ENCODE measurements at regions not wholly inside any gene's neighbourhood (a gene's known extent, or its start where the extent isn't known, plus 50 kb on each side); places are given as distances from the start of the nearest gene placed in this dataset.
"Not testable (repeated sequence)": the region's sequence is repeated elsewhere in the genome, so short reads cannot be mapped to it uniquely, and the experiment has no call there.

DNA sequence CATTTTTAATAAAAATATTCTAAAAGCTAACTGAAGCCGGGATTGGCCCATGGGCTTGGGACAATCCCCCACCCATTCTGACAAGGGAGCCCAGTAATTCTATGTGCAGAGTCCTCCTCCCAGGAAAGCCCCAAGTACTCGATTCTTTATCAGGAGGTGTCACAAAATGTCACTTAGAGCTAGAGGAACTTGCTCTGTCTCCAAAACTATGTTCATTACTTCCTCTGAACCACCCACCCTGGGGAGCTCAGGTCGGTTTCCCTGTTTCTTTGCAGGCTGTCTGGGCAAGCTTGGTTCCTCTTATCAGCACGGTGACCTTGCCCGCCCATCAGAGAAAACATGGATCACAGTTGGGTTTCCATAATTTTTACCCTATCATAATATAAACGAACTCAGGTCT lies 430.6 kb upstream of the ID2 start:
- WGBS, 5 donors = 65 to 78% (median 71%) methylated on average over 6 of the region's 6 CpGs
- H3K27ac ChIP-seq = no peak overlapping the region
- H3K9me3 ChIP-seq = peaks cover 0 to 1% (median 0%) of the 10 kb centered on the region in 4 donors
- no peaks in the 10 kb centered on the region for H3K36me3 ChIP-seq
- H3K4me3 ChIP-seq = no peak overlapping the region
- TF ChIP-seq POLR2AphosphoS5 (IDR thresholded peaks at IDR 0.05) = no peak
- no peak for TF ChIP-seq POLR2A (IDR thresholded peaks at IDR 0.05)
- TF ChIP-seq, protein P1, sequence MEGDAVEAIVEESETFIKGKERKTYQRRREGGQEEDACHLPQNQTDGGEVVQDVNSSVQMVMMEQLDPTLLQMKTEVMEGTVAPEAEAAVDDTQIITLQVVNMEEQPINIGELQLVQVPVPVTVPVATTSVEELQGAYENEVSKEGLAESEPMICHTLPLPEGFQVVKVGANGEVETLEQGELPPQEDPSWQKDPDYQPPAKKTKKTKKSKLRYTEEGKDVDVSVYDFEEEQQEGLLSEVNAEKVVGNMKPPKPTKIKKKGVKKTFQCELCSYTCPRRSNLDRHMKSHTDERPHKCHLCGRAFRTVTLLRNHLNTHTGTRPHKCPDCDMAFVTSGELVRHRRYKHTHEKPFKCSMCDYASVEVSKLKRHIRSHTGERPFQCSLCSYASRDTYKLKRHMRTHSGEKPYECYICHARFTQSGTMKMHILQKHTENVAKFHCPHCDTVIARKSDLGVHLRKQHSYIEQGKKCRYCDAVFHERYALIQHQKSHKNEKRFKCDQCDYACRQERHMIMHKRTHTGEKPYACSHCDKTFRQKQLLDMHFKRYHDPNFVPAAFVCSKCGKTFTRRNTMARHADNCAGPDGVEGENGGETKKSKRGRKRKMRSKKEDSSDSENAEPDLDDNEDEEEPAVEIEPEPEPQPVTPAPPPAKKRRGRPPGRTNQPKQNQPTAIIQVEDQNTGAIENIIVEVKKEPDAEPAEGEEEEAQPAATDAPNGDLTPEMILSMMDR (IDR thresholded peaks at IDR 0.05) = no peak
- no peak for TF ChIP-seq EP300 (IDR thresholded peaks at IDR 0.05)
- H3K27me3 ChIP-seq = no peaks in the 10 kb centered on the region
- H3K4me1 ChIP-seq = peaks cover 0 to 6% (median 2%) of the 10 kb centered on the region in 4 donors
- intact Hi-C loops (cut with DNase I; ENCODE audit: low total_unique reads) = no loop called here
- DNase-seq = no peak

DNA sequence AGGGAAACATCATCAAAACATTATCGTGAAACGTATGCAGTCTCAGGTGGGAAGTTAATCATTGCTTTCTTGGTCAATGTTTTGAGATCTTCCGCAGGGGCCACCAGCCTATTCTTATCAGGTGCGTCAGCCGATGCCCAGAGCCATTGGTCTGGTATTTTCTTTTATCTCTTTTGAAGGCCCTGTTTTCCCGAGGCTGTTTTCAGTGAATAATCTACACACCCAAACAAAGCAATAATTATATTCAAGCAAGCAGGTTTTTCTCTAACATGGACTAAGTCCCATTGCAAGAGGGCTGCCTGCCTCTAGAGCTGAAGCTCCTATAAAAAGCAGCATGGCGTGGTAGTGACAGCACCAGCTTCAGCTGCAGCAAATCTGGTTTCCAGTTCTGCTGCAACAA lies 430.0 kb upstream of the ID2 start:
- WGBS, 5 donors = 75 to 88% (median 82%) methylated on average over 7 of the region's 7 CpGs
- no peaks in the 10 kb centered on the region for H3K27me3 ChIP-seq
- H3K4me3 ChIP-seq = no peak overlapping the region
- TF ChIP-seq EP300 (IDR thresholded peaks at IDR 0.05) = no peak
- TF ChIP-seq POLR2AphosphoS5 (IDR thresholded peaks at IDR 0.05) = no peak
- TF ChIP-seq, protein P1 (IDR thresholded peaks at IDR 0.05) = no peak
- no peak for TF ChIP-seq POLR2A (IDR thresholded peaks at IDR 0.05)
- intact Hi-C loops (cut with DNase I; ENCODE audit: low total_unique reads) = no loop called here
- H3K9me3 ChIP-seq = no peaks in the 10 kb centered on the region
- DNase-seq = no peak
- no peak overlapping the region for H3K27ac ChIP-seq
- peaks cover 0 to 6% (median 2%) of the 10 kb centered on the region in 4 donors for H3K4me1 ChIP-seq
- H3K36me3 ChIP-seq = no peaks in the 10 kb centered on the region

DNA sequence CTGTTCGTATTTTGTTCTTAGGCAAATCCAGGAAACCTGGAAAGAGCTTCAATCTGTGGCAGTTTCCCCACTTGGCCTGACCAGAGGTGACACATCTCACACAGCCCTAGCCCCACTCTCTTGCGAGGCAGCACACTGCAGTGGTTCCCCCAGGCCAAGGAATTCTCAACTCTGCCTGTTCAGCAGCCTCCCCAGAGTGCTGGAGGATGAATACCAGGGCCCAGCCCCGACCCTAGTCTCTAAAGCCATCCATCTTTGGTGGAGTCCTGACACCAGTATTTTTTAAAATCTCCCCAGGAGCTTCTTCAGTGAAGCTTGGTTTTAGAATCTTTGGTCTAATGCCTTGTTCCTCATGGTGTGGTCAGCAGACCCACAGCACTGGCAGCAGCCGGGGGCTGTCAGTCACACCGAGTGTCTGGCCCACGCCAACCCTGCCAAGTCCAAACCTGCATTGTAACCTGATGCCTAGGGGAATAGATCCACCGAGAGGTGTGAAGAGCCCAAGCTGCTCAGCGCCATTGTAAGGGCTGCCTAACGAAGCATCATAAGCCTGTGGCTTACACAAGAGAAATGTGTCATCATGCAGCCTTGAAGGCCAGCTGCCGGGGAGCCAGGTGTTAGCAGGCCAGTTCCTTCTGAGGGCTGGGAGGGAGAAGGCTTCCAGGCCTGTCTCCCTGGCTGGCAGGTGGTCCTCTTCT lies 428.7 kb upstream of the ID2 start:
- Histone ChIP-seq H3K27ac (no peak overlapping the region), H3K4me1 (peaks cover 0 to 6% (median 0%) of the 10 kb centered on the region in 4 donors), H3K36me3 (no peaks in the 10 kb centered on the region), H3K9me3 (no peaks in the 10 kb centered on the region), H3K4me3 (no peak overlapping the region), H3K27me3 (no peaks in the 10 kb centered on the region)
- intact Hi-C loops (cut with DNase I; ENCODE audit: low total_unique reads) = no loop called here
- DNase-seq = no peak
- WGBS, 5 donors = 75 to 86% (median 83%) methylated on average over 10 of the region's 10 CpGs
- no peak for TF ChIP-seq POLR2AphosphoS5 (IDR thresholded peaks at IDR 0.05)
- no peak for TF ChIP-seq EP300 (IDR thresholded peaks at IDR 0.05)
- TF ChIP-seq, protein P1 (IDR thresholded peaks at IDR 0.05) = no peak

DNA sequence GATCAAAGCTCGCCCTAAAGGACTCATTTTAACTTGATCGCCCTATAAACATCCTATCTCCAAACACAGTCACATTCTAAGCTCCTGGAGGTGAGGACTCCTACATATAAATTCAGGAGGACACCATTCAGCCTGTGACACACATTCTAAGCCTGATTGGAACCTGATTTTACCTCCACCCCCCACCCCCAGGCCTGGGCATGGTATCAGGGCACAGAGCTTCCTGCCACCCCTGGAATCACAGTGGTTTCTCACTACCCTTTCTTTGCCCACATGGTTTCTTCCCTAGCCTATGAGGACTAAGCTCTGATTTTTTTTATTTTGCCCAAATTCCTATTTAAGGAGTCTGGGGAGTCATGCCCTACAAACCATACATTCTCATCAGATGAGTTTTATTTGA lies 428.1 kb upstream of the ID2 start:
- H3K27ac ChIP-seq = no peak overlapping the region
- intact Hi-C loops (cut with DNase I; ENCODE audit: low total_unique reads) = no loop called here
- no peaks in the 10 kb centered on the region for H3K36me3 ChIP-seq
- WGBS, 5 donors = 88 to 98% (median 95%) methylated on average over 2 of the region's 2 CpGs
- no peak for DNase-seq
- no peak overlapping the region for H3K4me3 ChIP-seq
- TF ChIP-seq, protein P1 (IDR thresholded peaks at IDR 0.05) = no peak
- TF ChIP-seq POLR2AphosphoS5 (IDR thresholded peaks at IDR 0.05) (no peak), EP300 (IDR thresholded peaks at IDR 0.05) (no peak), POLR2A (IDR thresholded peaks at IDR 0.05) (no peak)
- no peaks in the 10 kb centered on the region for H3K9me3 ChIP-seq
- H3K27me3 ChIP-seq = no peaks in the 10 kb centered on the region
- H3K4me1 ChIP-seq = peaks cover 0 to 6% (median 0%) of the 10 kb centered on the region in 4 donors

DNA sequence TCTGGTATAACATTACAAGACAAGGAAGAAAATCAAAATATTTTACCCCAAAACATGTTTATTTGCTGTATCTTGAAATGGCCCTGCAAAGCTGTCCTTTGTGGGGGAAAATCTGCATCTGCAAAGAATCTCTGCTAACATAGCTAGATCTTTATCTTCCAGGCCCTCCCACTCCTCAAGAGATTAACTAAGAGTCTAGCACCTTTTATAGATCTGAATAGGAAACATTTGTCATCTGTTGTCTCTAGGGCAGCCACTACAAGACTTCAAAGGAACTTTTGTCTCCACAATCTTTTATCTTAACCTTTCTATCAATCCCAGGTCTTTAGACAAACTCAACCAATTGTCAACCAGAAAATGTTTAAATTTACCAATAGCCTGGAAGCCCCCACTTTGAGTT lies 427.6 kb upstream of the ID2 start:
- intact Hi-C loops (cut with DNase I; ENCODE audit: low total_unique reads); H3K27me3 ChIP-seq; H3K36me3 ChIP-seq; H3K4me3 ChIP-seq; H3K4me1 ChIP-seq; DNase-seq; H3K9me3 ChIP-seq; H3K27ac ChIP-seq: not testable (repeated sequence)
